ENCODE measurements at regions not wholly inside any gene's neighbourhood (a gene's known extent, or its start where the extent isn't known, plus 50 kb on each side); places are given as distances from the start of the nearest gene placed in this dataset.

DNA sequence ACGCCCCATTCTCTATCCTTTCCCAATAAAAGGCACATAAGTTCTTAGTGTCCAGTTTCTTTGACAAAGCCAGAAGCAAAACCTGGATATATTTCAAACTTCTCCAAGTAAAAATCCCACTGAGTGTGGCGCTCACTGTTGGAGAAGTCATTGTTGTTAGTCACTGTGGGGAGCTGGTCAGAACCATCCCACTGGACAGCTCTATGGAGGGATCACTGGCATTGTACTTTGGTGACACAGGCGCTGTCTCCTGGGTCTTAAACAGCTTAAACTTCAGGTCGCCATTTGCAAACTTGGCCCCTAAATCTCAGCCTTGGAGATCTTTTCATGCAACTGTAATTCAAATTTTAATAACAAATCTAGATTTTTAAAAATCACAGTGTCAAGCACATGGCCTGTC lies 111.5 kb upstream of the SLC24A3 start:
- Histone ChIP-seq H3K9me2 (ENCODE audit: insufficient read depth) (no peaks in the 10 kb centered on the region), H3K9ac (ENCODE audit: low read length) (no peak overlapping the region), H3K27me3 (ENCODE audit: insufficient read depth, low read length) (no peaks in the 10 kb centered on the region), H3K36me3 (ENCODE audit: control insufficient read depth in 1 of 2, insufficient read depth in 2 of 2, low read length in 2 of 2) (no peaks in the 10 kb centered on the region), H3K4me2 (ENCODE audit: low read length) (no peak overlapping the region), H2AFZ (ENCODE audit: low read depth, low read length, poor library complexity, severe bottlenecking) (no peak overlapping the region), H3K79me2 (ENCODE audit: insufficient read depth, low read length) (no peaks in the 10 kb centered on the region), H3K4me1 (ENCODE audit: control insufficient read depth in 1 of 2, insufficient read depth in 2 of 2, low read length in 2 of 2) (no peaks in the 10 kb centered on the region), H3K4me3 (replicated peaks in 1 of 2; ENCODE audit: low read depth in 1 of 2, low read length in 2 of 2) (no peak overlapping the region), H3K9me3 (ENCODE audit: control insufficient read depth in 1 of 2, insufficient read depth in 1 of 2, low read depth in 1 of 2, low read length in 2 of 2) (no peaks in the 10 kb centered on the region; a peak in 1 of 4 replicates), H4K20me1 (ENCODE audit: insufficient read depth) (no peaks in the 10 kb centered on the region), H3K27ac (ENCODE audit: low read depth, low read length) (no peak overlapping the region)
- no TSS peak for BruUV-seq (replicated peaks)
- ATAC-seq (no peak), DNase-seq (ENCODE audit: low read depth, low spot score) (no peak)
- CTCF ChIA-PET = no interaction called here
- intact Hi-C loops (cut with micrococcal nuclease) = no loop called here
- TF ChIP-seq ZFX (IDR thresholded peaks at IDR 0.05) (no peak), SP1 (IDR thresholded peaks at IDR 0.05; ENCODE audit: low read depth) (no peak), POLR2AphosphoS5 (IDR thresholded peaks at IDR 0.05; ENCODE audit: low read depth, low read length) (no peak), YY1 (IDR thresholded peaks at IDR 0.05; ENCODE audit: extremely low read depth, insufficient replicate concordance, low read depth, low read length) (no peak), POLR2A (IDR thresholded peaks at IDR 0.05; ENCODE audit: borderline replicate concordance, extremely low read depth, insufficient read depth, insufficient read length) (no peak), CEBPB (IDR thresholded peaks at IDR 0.05; ENCODE audit: low read depth) (no peak), ELF1 (IDR thresholded peaks at IDR 0.05; ENCODE audit: borderline replicate concordance, low read depth) (no peak), ZNF274 (IDR thresholded peaks at IDR 0.05; ENCODE audit: low read depth, low read length) (no peak), FOSL1 (IDR thresholded peaks at IDR 0.05; ENCODE audit: low read depth) (no peak), EGR1 (IDR thresholded peaks at IDR 0.05; ENCODE audit: low read depth) (no peak), SIN3A (IDR thresholded peaks at IDR 0.05; ENCODE audit: low read depth) (no peak)
- TF ChIP-seq, protein P1, sequence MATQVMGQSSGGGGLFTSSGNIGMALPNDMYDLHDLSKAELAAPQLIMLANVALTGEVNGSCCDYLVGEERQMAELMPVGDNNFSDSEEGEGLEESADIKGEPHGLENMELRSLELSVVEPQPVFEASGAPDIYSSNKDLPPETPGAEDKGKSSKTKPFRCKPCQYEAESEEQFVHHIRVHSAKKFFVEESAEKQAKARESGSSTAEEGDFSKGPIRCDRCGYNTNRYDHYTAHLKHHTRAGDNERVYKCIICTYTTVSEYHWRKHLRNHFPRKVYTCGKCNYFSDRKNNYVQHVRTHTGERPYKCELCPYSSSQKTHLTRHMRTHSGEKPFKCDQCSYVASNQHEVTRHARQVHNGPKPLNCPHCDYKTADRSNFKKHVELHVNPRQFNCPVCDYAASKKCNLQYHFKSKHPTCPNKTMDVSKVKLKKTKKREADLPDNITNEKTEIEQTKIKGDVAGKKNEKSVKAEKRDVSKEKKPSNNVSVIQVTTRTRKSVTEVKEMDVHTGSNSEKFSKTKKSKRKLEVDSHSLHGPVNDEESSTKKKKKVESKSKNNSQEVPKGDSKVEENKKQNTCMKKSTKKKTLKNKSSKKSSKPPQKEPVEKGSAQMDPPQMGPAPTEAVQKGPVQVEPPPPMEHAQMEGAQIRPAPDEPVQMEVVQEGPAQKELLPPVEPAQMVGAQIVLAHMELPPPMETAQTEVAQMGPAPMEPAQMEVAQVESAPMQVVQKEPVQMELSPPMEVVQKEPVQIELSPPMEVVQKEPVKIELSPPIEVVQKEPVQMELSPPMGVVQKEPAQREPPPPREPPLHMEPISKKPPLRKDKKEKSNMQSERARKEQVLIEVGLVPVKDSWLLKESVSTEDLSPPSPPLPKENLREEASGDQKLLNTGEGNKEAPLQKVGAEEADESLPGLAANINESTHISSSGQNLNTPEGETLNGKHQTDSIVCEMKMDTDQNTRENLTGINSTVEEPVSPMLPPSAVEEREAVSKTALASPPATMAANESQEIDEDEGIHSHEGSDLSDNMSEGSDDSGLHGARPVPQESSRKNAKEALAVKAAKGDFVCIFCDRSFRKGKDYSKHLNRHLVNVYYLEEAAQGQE (IDR thresholded peaks at IDR 0.05; ENCODE audit: low read depth) = no peak
- TF ChIP-seq, protein P2, sequence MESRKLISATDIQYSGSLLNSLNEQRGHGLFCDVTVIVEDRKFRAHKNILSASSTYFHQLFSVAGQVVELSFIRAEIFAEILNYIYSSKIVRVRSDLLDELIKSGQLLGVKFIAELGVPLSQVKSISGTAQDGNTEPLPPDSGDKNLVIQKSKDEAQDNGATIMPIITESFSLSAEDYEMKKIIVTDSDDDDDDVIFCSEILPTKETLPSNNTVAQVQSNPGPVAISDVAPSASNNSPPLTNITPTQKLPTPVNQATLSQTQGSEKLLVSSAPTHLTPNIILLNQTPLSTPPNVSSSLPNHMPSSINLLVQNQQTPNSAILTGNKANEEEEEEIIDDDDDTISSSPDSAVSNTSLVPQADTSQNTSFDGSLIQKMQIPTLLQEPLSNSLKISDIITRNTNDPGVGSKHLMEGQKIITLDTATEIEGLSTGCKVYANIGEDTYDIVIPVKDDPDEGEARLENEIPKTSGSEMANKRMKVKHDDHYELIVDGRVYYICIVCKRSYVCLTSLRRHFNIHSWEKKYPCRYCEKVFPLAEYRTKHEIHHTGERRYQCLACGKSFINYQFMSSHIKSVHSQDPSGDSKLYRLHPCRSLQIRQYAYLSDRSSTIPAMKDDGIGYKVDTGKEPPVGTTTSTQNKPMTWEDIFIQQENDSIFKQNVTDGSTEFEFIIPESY (IDR thresholded peaks at IDR 0.05; ENCODE audit: extremely low read depth, insufficient replicate concordance, low read length) = no peak
- POLR2A ChIA-PET = no interaction called here
- RAD21 ChIA-PET (ENCODE audit: low non-redundant PET in 1 of 2, low total read pairs in 2 of 2, uncharacterized antibody in 2 of 2, unreplicated experiment in 2 of 2) = no interaction called here
